IPS-18c (cell line): ENCODE measurements at regions not wholly inside any gene's neighbourhood (a gene's known extent, or its start where the extent isn't known, plus 50 kb on each side); places are given as distances from the start of the nearest gene placed in this dataset.

Experiments
- H3K4me3 ChIP-seq: 2 replicates; pipeline ENCODE4 v1.7.0; 2013; ENCODE audit warnings: low read depth, mild to moderate bottlenecking, low read length, moderate library complexity; ENCODE audit not compliant: insufficient read depth
- H3K9me3 ChIP-seq: one replicate; pipeline ENCODE4 v1.6.1; 2013; ENCODE audit warnings: mild to moderate bottlenecking, low read length, moderate library complexity; ENCODE audit not compliant: control insufficient read depth, insufficient read depth

GRCh38 chr15:31452595-31453557 lies 126.2 kb downstream of the KLF13 start:
- Histone ChIP-seq H3K4me3 (no peak overlapping the region), H3K9me3 (no peaks in the 10 kb centered on the region)

- H3K9me3 ChIP-seq, result no peaks in the 10 kb centered on the region
Measured at GRCh38 chr15:31453558-31454318, 127.1 kb downstream of the KLF13 start.

GRCh38 chr15:31455499-31455898 lies 128.9 kb downstream of the KLF13 start:
- H3K9me3 ChIP-seq, result no peaks in the 10 kb centered on the region

More at GRCh38 chr15:31453558-31454318, 127.1 kb downstream of the KLF13 start:
- no peak overlapping the region for H3K4me3 ChIP-seq

GRCh38 chr15:31456354-31457060 lies 129.9 kb downstream of the KLF13 start:
- H3K4me3 ChIP-seq, result no peak overlapping the region
- H3K9me3 ChIP-seq, result no peaks in the 10 kb centered on the region

More at GRCh38 chr15:31455499-31455898, 128.9 kb downstream of the KLF13 start:
- no peak overlapping the region for H3K4me3 ChIP-seq

GRCh38 chr15:31457161-31457560 lies 130.5 kb downstream of the KLF13 start:
- no peak overlapping the region for H3K4me3 ChIP-seq
- H3K9me3 ChIP-seq, result no peaks in the 10 kb centered on the region

GRCh38 chr15:31457631-31458526 lies 131.2 kb downstream of the KLF13 start:
- H3K4me3 ChIP-seq, result no peak overlapping the region
- no peaks in the 10 kb centered on the region for H3K9me3 ChIP-seq

- no peaks in the 10 kb centered on the region for H3K9me3 ChIP-seq
- no peak overlapping the region for H3K4me3 ChIP-seq
Measured at GRCh38 chr15:31458596-31459399, 132.2 kb downstream of the KLF13 start.

- H3K9me3 ChIP-seq, result no peaks in the 10 kb centered on the region
- no peak overlapping the region for H3K4me3 ChIP-seq
Measured at GRCh38 chr15:31459400-31459748, 132.7 kb downstream of the KLF13 start.

- Histone ChIP-seq H3K4me3 (no peak overlapping the region), H3K9me3 (no peaks in the 10 kb centered on the region)
Measured at GRCh38 chr15:31461375-31461774, 134.7 kb downstream of the KLF13 start.

- H3K9me3 ChIP-seq, result no peaks in the 10 kb centered on the region
- no peak overlapping the region for H3K4me3 ChIP-seq
Measured at GRCh38 chr15:31461911-31462480, 135.4 kb downstream of the KLF13 start.

- Histone ChIP-seq H3K4me3 (no peak overlapping the region), H3K9me3 (no peaks in the 10 kb centered on the region)
Measured at GRCh38 chr15:31463521-31464102, 137.0 kb downstream of the KLF13 start.

- no peak overlapping the region for H3K4me3 ChIP-seq
- no peaks in the 10 kb centered on the region for H3K9me3 ChIP-seq
Measured at GRCh38 chr15:31464216-31465082, 137.8 kb downstream of the KLF13 start.

- Histone ChIP-seq H3K4me3 (no peak overlapping the region), H3K9me3 (no peaks in the 10 kb centered on the region)
Measured at GRCh38 chr15:31465083-31465955, 138.7 kb downstream of the KLF13 start.

- Histone ChIP-seq H3K9me3 (no peaks in the 10 kb centered on the region), H3K4me3 (no peak overlapping the region)
Measured at GRCh38 chr15:31467361-31467760, 140.7 kb downstream of the KLF13 start.
